ENCODE measurements at regions not wholly inside any gene's neighbourhood (a gene's known extent, or its start where the extent isn't known, plus 50 kb on each side); places are given as distances from the start of the nearest gene placed in this dataset.

DNA sequence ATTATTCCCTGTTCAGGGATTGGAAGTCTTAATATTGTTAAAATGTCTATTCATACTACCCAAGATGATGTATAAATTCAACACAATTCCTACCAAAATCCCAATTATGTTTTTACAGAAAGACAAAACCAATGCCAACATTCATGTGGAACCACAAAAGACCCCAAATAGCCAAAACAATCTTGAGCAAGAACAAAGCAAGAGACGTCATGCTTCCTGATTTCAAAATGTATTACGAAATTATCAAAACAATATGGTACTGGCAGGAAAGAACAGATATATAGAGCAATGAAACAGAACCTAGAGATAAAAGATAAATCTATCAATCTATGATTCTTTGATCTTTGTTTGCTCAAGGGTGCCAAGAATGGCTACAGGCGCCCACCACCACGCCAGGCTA is 237.9 kb downstream of the TAF11L14 start:
- TF ChIP-seq REST (IDR thresholded peaks at IDR 0.05; ENCODE audit: insufficient replicate concordance, low read depth), result no peak
- no peak for TF ChIP-seq CTCF (IDR thresholded peaks at IDR 0.05; ENCODE audit: insufficient read depth, low read length)
- no peak for TF ChIP-seq POLR2AphosphoS5 (IDR thresholded peaks at IDR 0.05; ENCODE audit: low read depth)

Data from HL-60 (cell line).